ENCODE measurements at regions not wholly inside any gene's neighbourhood (a gene's known extent, or its start where the extent isn't known, plus 50 kb on each side); places are given as distances from the start of the nearest gene placed in this dataset.
"Not testable (repeated sequence)": the region's sequence is repeated elsewhere in the genome, so short reads cannot be mapped to it uniquely, and the experiment has no call there.

GRCh38 chr14:19305776-19306175 is 128.4 kb downstream of the POTEG start:
- not testable (repeated sequence) for TF ChIP-seq RAD21 (IDR thresholded peaks at IDR 0.05; ENCODE audit: low read length); CTCF (IDR thresholded peaks at IDR 0.05); JUND (IDR thresholded peaks at IDR 0.05)
